Liver (tissue), 3 donors: ENCODE measurements at regions not wholly inside any gene's neighbourhood (a gene's known extent, or its start where the extent isn't known, plus 50 kb on each side); places are given as distances from the start of the nearest gene placed in this dataset.

Experiments
- CTCF ChIP-seq: fragments of 150-350 bp; IDR thresholded peaks from 2 replicates; pipeline ENCODE4 v1.5.1; 2017; ENCODE audit warnings: improper control_type of control experiment, low read depth, low read length; ENCODE audit not compliant: missing input control
- JUND ChIP-seq, 2 donors: IDR thresholded peaks; 2 replicates each; pipeline ENCODE4 v1.6.1; 2016; ENCODE audit warnings: antibody characterized with exemption in 2 of 2
- donor health status: healthy.
- donor health status: healthy.

GRCh38 chr10:121091961-121092719, 241.0 kb downstream of the WDR11 start:
- TF ChIP-seq CTCF (no peak), JUND (IDR thresholded peaks at IDR 0.05) (no peak)
